ENCODE measurements at regions not wholly inside any gene's neighbourhood (a gene's known extent, or its start where the extent isn't known, plus 50 kb on each side); places are given as distances from the start of the nearest gene placed in this dataset.

DNA sequence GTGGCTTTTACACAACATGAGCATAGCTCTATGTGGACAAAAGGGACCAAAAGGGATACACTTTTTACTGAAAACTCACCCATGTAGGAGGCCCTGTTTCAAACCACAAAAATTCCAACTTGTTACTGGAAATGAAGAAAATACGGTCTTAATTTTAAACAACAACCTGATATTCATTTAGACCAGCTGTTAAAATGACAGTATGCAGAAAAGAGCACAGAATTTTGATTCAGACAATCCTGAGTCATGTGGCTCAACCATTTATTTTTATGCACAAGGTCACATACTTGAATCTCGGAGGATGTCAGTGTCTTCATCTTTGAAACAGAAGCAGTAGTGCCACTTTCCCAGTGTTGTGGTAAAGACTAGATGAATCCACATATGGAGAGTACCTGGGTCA is 426.5 kb upstream of the NFE2L3 start:
- Histone ChIP-seq H3K27me3 (ENCODE audit: low read depth, low read length) (peaks cover 17% of the 10 kb centered on the region), H3K4me2 (ENCODE audit: low read length) (no peak overlapping the region), H3K9ac (ENCODE audit: low read length) (no peak overlapping the region), H3K4me3 (ENCODE audit: low read length) (no peak overlapping the region), H3K4me1 (ENCODE audit: low read length) (no peaks in the 10 kb centered on the region), H3K27ac (ENCODE audit: low read length) (no peak overlapping the region), H3K79me2 (ENCODE audit: low read length) (no peaks in the 10 kb centered on the region), H4K20me1 (ENCODE audit: insufficient read depth, low read length) (no peaks in the 10 kb centered on the region), H3K36me3 (replicated peaks; ENCODE audit: low read depth, low read length) (no peaks in the 10 kb centered on the region), H2AFZ (ENCODE audit: low read depth, low read length) (no peak overlapping the region), H3K9me3 (ENCODE audit: insufficient read depth, low read length) (no peaks in the 10 kb centered on the region)
- TF ChIP-seq EZH2phosphoT487 (IDR thresholded peaks at IDR 0.05; ENCODE audit: low read depth): no peak
- TF ChIP-seq, protein P1, sequence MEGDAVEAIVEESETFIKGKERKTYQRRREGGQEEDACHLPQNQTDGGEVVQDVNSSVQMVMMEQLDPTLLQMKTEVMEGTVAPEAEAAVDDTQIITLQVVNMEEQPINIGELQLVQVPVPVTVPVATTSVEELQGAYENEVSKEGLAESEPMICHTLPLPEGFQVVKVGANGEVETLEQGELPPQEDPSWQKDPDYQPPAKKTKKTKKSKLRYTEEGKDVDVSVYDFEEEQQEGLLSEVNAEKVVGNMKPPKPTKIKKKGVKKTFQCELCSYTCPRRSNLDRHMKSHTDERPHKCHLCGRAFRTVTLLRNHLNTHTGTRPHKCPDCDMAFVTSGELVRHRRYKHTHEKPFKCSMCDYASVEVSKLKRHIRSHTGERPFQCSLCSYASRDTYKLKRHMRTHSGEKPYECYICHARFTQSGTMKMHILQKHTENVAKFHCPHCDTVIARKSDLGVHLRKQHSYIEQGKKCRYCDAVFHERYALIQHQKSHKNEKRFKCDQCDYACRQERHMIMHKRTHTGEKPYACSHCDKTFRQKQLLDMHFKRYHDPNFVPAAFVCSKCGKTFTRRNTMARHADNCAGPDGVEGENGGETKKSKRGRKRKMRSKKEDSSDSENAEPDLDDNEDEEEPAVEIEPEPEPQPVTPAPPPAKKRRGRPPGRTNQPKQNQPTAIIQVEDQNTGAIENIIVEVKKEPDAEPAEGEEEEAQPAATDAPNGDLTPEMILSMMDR (IDR thresholded peaks at IDR 0.05; ENCODE audit: low read depth, low read length): no peak

DNA sequence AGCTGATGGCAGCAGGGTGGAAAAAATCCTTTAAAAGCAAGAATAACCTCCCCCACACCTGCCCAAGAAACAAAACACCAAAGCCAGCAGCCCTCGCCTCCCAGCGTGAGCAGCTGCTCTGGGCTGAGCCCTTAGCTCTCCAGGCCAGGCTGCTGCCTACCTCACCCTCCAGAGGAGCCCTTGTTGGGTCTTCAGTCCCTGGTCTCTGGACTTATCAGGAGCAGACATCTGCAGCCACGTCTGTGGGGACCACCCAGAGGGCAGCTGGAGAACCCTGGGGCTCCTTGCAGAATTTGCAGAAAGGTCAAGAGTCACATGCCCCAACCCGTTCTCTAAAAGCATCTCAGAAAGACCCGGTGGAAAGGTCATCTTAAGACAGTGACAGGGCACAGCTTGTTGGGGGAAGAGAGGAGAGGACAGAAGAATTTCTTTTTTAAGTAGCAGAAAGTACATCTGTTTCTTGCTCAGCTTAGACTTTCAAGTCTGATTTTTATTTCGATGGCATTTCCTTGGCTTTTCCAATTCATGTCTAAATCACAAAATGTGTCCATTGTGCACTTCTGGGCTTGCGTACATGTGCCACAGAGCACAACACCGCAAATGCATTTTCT is 425.7 kb upstream of the NFE2L3 start:
- no peak overlapping the region for H3K27ac ChIP-seq (ENCODE audit: low read length)
- H3K9ac ChIP-seq (ENCODE audit: low read length): no peak overlapping the region
- no peaks in the 10 kb centered on the region for H3K79me2 ChIP-seq (ENCODE audit: low read length)
- H3K36me3 ChIP-seq (replicated peaks; ENCODE audit: low read depth, low read length): no peaks in the 10 kb centered on the region
- no peaks in the 10 kb centered on the region for H3K4me1 ChIP-seq (ENCODE audit: low read length)
- H3K4me3 ChIP-seq (ENCODE audit: low read length): no peak overlapping the region
- peaks cover 19% of the 10 kb centered on the region for H3K27me3 ChIP-seq (ENCODE audit: low read depth, low read length)
- H4K20me1 ChIP-seq (ENCODE audit: insufficient read depth, low read length): no peaks in the 10 kb centered on the region
- H3K4me2 ChIP-seq (ENCODE audit: low read length): no peak overlapping the region
- H2AFZ ChIP-seq (ENCODE audit: low read depth, low read length): no peak overlapping the region
- no peak for TF ChIP-seq EZH2phosphoT487 (IDR thresholded peaks at IDR 0.05; ENCODE audit: low read depth)
- TF ChIP-seq, protein P1 (IDR thresholded peaks at IDR 0.05; ENCODE audit: low read depth, low read length): no peak
- no peaks in the 10 kb centered on the region for H3K9me3 ChIP-seq (ENCODE audit: insufficient read depth, low read length)

DNA sequence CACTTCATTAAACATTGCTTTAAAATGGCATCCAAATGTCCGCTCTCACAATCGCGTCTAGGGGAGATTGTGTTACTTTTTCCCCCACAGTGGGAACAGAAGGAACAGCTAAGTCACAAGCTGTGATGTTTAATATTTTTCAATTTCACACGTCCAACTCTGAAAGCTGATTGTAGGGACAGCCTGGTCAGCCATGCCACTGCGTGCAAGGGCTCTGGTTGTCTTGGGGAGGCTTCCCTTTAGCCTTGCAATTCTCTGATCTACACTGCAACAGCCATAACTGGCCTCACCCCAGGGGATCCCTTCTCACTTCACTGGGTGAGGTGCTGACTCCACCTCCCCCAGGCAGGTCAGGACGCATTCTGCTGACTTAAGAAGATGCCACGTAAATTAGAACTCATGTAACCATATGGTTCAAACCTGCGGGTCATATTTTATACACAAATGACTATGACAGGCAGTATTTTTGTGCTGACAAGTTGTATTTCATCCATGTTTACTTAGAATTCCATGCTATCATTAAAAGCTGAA is 425.2 kb upstream of the NFE2L3 start:
- Histone ChIP-seq H3K4me3 (ENCODE audit: low read length) (no peak overlapping the region), H3K4me2 (ENCODE audit: low read length) (no peak overlapping the region), H3K36me3 (replicated peaks; ENCODE audit: low read depth, low read length) (no peaks in the 10 kb centered on the region), H3K9me3 (ENCODE audit: insufficient read depth, low read length) (no peaks in the 10 kb centered on the region), H3K27ac (ENCODE audit: low read length) (no peak overlapping the region), H3K9ac (ENCODE audit: low read length) (no peak overlapping the region), H3K79me2 (ENCODE audit: low read length) (no peaks in the 10 kb centered on the region), H3K27me3 (ENCODE audit: low read depth, low read length) (peaks cover 17% of the 10 kb centered on the region), H4K20me1 (ENCODE audit: insufficient read depth, low read length) (no peaks in the 10 kb centered on the region), H2AFZ (ENCODE audit: low read depth, low read length) (no peak overlapping the region), H3K4me1 (ENCODE audit: low read length) (no peaks in the 10 kb centered on the region)
- no peak for TF ChIP-seq EZH2phosphoT487 (IDR thresholded peaks at IDR 0.05; ENCODE audit: low read depth)
- TF ChIP-seq, protein P1 (IDR thresholded peaks at IDR 0.05; ENCODE audit: low read depth, low read length): no peak

DNA sequence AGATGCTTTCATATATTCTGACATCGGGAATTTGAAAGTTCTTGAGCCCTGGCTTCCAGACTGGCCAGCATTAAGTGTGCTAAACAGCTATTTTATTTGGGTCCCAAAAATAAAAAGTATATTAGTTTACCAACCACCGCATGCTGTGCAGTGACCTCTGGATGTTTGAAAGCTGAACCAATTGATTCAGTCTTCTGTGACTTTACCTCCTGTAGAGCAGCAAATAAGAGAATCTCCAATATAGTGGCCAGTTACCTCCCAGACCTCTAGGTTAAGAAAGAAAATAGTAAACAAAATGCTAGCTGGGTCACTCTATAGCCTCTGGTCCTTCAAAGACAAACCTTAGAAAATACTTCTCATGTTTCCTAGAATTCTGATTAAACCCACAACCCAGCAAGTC is 424.6 kb upstream of the NFE2L3 start:
- Histone ChIP-seq H3K4me2 (ENCODE audit: low read length) (no peak overlapping the region), H3K27me3 (ENCODE audit: low read depth, low read length) (peaks cover 20% of the 10 kb centered on the region), H3K79me2 (ENCODE audit: low read length) (no peaks in the 10 kb centered on the region), H3K36me3 (replicated peaks; ENCODE audit: low read depth, low read length) (no peaks in the 10 kb centered on the region), H2AFZ (ENCODE audit: low read depth, low read length) (no peak overlapping the region), H3K9ac (ENCODE audit: low read length) (no peak overlapping the region), H3K4me3 (ENCODE audit: low read length) (no peak overlapping the region), H4K20me1 (ENCODE audit: insufficient read depth, low read length) (no peaks in the 10 kb centered on the region), H3K4me1 (ENCODE audit: low read length) (no peaks in the 10 kb centered on the region), H3K27ac (ENCODE audit: low read length) (no peak overlapping the region), H3K9me3 (ENCODE audit: insufficient read depth, low read length) (no peaks in the 10 kb centered on the region)
- TF ChIP-seq, protein P1 (IDR thresholded peaks at IDR 0.05; ENCODE audit: low read depth, low read length): no peak
- no peak for TF ChIP-seq EZH2phosphoT487 (IDR thresholded peaks at IDR 0.05; ENCODE audit: low read depth)

Measured in OCI-LY3 (cell line).